OCI-LY7 (cell line): ENCODE measurements at regions not wholly inside any gene's neighbourhood (a gene's known extent, or its start where the extent isn't known, plus 50 kb on each side); places are given as distances from the start of the nearest gene placed in this dataset.

Experiments used
- EZH2phosphoT487 ChIP-seq: fragments of 200-600 bp; sonication (generic); IDR thresholded peaks from 2 replicates; pipeline ENCODE4 v1.6.1; 2018; ENCODE audit warnings: low read depth, borderline replicate concordance, mild to moderate bottlenecking, mixed run types, antibody characterized with exemption, low read length, moderate library complexity, mixed read lengths
- TF ChIP-seq, protein P1 (sequence below): fragments of 200-600 bp; sonication (generic); conservative IDR thresholded peaks from 2 replicates; pipeline ENCODE4 v1.5.1; 2014; ENCODE audit warnings: mild to moderate bottlenecking, antibody characterized with exemption, low read length, moderate library complexity, mixed read lengths

DNA sequence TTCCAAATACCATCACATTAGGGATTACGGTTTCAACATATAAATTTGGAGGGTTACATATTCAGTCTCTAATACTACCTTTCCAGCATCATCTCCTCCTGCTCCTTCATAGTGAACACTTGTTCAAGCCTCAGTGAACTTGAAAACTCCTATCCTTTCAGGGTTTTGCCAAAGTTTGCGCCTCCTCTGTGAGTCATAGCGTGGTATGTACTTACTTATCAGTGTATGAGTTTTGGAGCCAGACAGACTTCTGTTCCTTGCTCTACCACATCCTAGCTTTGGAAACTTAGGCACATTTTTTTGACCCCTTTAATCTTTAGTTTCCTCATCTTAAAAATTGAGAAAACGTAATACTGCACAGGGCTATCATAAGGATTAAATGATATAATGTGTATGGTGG is 160.1 kb upstream of the ZC3H12C start:
- TF ChIP-seq, protein P1, sequence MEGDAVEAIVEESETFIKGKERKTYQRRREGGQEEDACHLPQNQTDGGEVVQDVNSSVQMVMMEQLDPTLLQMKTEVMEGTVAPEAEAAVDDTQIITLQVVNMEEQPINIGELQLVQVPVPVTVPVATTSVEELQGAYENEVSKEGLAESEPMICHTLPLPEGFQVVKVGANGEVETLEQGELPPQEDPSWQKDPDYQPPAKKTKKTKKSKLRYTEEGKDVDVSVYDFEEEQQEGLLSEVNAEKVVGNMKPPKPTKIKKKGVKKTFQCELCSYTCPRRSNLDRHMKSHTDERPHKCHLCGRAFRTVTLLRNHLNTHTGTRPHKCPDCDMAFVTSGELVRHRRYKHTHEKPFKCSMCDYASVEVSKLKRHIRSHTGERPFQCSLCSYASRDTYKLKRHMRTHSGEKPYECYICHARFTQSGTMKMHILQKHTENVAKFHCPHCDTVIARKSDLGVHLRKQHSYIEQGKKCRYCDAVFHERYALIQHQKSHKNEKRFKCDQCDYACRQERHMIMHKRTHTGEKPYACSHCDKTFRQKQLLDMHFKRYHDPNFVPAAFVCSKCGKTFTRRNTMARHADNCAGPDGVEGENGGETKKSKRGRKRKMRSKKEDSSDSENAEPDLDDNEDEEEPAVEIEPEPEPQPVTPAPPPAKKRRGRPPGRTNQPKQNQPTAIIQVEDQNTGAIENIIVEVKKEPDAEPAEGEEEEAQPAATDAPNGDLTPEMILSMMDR: no peak
- TF ChIP-seq EZH2phosphoT487: no peak
